HG03439 (cell line): ENCODE measurements at regions not wholly inside any gene's neighbourhood (a gene's known extent, or its start where the extent isn't known, plus 50 kb on each side); places are given as distances from the start of the nearest gene placed in this dataset.
"Not testable (repeated sequence)": the region's sequence is repeated elsewhere in the genome, so short reads cannot be mapped to it uniquely, and the experiment has no call there.

Experiments used
- ATAC-seq: cut with Tn5 transposase; IDR thresholded peaks from one replicate; pipeline ENCODE4 v1.9.1; 2021; ENCODE audit warnings: mild to moderate bottlenecking, moderate library complexity; ENCODE audit not compliant: unreplicated experiment

DNA sequence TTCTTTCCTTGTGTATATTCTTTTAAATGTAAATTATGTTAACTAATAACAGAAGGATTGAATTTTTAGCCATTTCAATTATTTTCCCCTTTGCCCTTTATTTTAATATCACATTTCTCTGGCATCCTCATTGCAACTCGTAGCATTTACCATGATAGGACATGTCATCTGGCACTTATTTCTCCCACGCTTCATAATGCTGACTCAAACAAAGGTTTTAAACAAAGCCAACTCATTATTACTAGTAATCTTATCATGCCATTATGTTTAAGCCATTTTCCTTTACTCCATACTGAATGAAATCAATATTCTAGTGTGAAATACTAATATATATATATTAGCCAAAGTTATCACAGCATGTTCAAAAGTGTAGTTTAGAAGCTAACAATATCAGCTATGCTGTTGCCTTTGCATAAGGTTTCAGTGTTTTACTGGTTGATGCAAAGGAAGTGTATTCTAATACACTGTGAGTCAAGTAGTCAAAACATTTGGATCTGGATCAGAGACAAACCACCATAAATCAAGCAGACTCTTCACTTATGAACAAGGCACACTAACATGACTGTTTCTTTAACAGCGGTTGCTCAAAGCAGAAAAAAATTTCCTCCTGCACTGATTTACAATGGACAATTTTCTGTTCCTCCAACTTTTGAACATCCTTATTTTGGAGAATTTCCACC is 281.6 kb downstream of the SLC7A11 start:
- ATAC-seq = no peak

DNA sequence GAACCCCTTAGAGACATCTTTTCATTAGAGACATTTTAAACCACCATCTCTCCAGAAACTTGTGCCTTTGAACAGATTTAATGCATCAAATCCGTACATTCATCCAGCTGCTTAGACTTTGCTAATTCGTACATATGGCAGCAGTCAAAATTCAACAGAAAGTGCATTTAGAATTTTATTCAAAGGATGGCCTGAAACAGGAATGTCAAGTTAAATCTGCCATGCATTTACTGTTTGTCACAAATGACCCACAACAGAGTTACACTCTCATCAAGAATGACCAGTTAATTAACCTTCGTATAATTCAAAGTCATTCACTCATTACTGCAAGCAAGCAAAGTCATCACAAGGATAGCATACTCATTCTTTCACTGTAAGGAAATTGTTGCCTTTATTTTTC is 284.3 kb downstream of the SLC7A11 start:
- ATAC-seq = no peak

DNA sequence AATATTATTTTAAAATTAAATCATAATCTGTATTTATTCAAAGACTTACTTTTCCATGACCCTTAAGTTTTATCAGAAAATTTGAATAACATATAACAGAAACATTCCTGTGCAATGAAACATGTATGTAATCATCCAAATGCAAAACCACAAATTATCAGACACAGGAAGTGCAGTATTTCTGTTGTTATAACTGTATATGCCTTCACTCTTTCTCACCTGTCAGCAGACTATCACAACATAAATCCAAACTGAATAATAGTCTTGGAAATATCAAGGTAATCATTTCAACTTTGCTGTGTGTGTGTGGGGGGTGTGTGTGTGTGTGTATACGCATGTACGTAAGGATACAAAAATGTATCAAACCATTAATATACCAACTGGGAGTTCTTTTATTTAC is 285.9 kb downstream of the SLC7A11 start:
- no peak for ATAC-seq

DNA sequence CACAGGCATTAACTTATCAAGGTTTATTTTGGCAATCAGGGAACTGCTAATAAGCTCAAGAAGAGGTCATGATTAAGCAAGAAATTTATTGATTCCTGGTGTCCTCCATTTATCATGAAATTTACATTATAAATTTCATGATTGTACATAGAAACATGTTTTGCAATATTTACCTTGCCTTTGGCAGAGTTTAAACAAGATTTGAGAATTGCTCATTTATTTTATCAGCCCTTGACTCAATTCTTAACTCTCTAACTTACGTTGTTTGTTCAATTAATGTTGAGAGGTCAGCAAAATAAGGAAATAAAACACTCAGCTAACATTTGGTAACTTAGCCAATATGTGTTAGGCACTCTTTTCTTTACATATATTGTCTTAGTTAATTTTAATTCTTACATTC is 286.6 kb downstream of the SLC7A11 start:
- ATAC-seq = no peak

DNA sequence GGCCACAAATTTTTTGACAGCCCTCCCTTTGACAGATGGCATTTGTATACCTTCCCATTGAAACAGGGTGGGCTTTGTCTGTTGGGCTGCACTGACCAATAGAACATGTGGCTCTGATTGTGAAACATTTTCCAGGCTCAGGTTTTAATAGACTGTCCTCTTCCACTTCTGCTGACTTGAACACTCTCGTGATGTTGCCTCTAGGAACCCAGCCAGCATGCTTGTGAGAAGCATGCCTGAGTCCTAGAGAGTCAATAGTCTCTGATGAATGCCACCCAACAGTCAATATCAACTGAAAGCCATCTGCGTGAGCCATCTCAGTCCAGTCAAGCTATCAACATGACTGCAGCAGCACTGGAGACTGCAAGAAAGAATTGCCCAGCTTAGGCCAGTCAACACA is 290.0 kb downstream of the SLC7A11 start:
- ATAC-seq = no peak

DNA sequence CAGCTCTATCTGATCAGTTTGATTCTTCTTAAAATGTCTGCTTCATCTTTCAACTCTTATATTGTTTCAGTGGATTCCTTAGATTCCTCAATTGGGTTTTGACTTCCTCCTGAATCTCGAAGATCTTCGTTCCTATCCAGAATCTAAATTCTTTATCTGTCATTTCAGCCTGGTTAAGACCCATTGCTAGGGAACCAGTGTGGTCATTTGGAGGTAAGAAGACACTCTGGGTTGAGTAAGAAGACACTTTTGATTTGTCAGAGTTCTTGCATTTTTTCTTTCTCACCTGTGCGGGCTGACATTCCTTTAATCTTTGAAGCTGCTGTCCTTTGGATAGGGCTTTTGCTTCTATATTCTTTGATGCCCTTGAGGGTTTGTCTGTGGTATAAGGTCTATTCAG is 291.9 kb downstream of the SLC7A11 start:
- ATAC-seq = no peak

DNA sequence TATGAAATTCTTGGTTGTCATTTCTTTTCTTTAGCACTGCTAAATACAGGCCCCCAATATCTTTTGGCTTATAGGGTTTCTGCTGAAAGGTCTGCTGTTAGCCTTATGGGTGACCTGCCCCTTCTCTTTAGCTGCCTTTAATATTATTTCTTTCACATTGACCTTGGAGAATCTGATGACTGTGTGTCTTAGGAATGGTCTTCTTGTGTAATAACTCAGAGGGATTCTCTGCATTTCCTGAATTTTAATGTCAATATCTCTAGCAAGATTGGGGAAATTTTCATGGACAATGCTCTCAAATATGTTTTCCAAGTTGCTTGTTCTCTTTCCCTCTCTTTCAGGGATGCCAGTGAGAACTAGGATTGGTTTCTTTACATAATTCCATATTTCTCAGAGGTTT is 292.4 kb downstream of the SLC7A11 start:
- ATAC-seq = no peak

DNA sequence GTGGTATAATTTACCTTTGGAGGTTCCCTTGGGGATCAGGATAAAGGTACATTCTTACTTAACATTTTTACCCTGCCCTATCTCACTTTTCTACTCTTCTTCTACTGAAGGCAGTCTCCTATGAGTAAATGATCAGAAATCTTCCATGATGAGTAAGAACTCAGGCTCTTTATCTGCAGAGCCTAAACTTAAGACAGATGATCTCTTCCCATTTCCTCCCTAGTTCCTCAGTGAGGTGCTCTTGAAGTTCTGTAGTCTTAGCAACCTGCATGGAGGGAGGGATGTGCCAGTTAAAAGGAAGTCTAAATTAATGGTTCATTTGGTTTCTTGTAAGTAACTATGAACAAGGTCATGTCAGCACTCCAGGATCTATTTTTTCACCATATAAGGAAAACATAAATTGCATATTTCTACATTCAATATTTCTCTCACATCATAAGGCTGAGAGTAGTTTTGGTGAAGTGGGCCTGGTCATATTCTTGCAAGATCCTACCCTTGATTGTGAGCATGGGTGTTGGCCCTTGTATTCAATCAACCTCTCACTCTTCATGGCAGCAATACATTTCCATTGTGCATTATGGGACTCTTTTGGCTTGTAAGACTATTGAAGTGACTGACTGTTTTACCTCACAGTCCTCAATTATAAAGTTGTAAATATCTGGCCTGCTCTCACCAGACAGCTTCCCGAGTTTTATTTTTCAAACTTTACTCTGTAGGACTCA is 295.5 kb downstream of the SLC7A11 start:
- no peak for ATAC-seq

DNA sequence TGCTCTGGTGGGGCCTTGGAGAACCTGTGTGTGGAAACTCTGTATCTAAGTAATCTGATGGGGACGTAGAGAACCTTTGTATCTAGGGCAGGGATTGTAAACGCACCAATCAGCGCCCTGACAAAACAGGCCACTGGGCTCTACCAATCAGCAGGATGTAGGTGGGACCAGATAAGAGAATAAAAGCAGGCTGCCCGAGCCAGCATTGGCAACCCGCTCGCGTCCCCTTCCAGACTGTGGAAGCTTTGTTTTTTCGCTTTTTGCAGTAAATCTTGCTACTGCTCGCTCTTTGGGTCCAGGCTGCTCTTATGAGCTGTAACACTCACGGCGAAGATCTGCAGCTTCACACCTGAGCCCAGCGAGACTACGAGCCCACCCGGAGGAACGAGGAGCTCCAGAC is 299.3 kb downstream of the SLC7A11 start:
- not testable (repeated sequence) for ATAC-seq

DNA sequence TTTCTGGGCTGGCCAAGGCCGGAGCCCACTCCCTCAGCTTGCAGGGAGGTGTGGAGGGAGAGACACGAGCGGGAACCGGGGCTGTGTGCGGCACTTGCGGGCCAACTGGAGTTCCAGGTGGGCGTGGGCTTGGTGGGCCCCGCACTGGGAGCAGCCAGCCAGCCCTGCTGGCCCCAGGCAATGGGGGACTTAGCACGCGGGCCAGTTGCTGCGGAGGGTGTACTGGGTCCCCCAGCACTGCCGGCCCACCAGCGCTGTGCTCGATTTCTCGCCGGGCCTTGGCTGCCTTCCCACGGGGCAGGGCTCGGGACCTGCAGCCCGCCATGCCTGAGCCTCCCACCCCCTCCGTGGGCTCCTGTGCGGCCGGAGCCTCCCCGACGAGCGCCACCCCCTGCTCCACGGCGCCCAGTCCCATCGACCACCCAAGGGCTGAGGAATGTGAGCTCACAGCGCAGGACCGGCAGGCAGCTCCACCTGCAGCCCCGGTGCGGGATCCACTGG is 300.1 kb downstream of the SLC7A11 start:
- not testable (repeated sequence) for ATAC-seq

DNA sequence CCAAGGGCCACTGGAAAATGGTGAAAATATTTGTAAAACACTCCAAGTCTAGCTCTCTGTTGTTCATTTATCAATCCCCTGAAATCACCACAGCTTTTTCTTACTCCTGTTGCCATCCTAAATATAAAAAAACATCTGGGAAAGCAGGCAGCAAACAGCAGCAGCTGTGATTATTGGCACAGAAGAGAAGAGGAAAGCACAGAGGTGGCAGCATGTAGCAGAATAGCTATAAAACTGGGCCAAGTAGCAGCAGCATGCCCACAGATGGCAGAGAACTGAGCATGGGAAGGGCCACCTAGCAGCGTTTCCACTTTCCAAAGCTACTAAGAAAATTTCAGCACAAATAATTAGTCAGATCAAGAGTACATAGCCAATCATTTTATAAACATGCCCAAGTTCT is 307.2 kb downstream of the SLC7A11 start:
- no peak for ATAC-seq

DNA sequence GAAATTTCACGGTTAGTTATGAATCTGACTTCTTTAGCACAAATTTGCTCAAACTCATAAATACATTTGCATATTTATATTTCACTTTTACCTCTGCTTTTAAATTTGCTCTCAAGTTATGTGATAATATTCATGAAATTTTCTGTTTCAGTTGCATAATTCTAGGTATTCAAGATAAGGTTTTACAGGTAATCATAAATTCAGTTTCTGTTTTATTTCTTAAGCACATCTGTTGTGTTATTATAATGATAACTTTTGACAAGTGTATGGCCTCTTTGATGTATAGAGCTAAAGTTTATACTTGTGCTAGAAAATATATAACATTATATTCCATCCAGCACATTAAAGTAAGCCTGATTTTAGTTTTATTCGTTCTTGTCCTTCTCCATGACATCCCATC is 308.1 kb downstream of the SLC7A11 start:
- ATAC-seq = no peak

DNA sequence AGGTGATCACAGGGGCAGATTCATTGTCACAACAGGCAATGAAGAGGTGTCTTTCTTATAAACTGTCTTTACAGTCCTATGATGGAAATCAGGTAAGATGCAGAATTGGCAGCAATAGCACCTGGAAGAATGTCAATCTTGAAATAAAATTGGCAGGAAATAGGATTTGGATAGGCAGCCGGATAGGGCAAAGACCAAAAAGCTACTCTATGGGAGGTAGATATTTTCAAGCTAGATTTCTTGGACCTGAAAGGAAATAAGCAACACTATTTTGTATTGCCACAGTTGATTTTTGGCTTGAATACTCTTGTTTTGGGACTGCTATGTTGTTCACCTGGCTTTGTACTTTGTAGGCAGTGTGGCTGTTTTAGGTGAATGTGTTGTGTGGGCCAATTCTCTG is 314.2 kb downstream of the SLC7A11 start:
- ATAC-seq = no peak

DNA sequence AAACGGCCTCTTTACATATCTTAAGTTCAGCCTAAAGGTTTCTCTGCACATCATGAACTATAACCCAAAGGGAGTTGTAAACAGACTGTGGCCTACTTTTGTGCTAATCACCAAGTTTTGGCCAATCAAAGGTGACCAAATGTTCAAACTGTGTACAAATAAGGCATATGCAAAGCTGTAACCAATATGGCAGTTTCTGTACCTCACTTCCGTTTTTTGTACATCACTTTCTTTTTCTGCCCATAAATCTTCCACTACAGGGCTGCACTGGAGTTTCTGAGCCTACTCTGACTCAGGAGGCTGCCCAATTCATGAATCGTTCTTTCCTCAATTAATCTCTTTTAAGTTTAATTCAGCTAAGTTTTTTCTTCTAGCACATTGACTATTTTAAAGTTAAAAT is 318.7 kb downstream of the SLC7A11 start:
- peak; percentile 66 for ATAC-seq

DNA sequence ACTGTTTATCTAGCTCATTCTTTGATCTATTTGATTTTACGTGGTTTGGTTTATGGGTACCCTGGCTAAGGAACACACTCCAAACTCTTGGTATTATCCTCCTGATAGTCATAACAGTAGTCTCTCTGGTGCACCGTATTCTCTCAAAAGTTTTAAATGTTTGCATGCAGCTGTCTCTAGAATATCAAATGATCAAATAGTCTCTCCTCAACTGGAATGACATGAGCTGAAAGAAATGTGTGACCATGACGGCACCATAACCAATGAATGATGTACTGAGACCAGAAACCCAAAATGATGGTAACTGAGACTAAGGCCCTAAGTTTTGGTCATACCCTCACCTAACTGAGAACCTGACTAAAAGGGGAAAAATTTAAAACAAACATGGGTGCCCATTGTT is 319.4 kb downstream of the SLC7A11 start:
- no peak for ATAC-seq

DNA sequence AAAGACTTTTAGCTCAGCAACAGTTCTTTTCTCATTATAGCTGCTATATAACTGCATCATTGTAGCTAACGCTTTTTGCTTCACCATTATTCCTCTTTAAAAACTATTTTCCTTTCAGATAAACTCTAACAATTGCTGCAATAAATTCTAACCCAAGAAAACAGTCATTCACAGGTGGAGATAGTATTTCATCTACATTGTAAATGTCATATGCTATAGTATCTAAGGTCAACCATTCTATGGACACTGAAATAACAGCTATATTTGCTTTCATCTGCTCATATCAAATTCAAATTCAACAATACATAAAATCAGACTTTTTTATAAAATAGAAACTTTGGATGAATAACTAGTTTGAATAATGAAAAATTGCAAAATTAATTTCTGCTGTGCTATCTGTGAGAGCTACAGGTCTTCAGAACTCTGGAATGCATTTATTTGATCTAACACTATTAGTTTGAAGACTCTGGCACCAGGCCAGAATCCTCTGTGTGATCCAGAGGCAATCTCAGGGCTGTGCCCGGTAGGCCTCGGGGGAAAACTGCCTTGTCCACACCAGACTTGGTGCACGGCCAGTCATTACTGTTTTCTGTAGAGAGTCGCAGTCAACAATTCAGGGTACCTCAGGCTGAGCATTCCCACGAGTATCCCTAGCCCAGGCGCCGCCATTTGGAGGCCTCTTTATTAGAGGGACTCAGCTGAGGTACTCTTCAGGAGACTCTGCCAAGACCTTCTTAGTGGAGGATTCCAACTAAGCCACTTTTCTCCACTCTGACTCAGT is 332.4 kb downstream of the SLC7A11 start:
- no peak for ATAC-seq

DNA sequence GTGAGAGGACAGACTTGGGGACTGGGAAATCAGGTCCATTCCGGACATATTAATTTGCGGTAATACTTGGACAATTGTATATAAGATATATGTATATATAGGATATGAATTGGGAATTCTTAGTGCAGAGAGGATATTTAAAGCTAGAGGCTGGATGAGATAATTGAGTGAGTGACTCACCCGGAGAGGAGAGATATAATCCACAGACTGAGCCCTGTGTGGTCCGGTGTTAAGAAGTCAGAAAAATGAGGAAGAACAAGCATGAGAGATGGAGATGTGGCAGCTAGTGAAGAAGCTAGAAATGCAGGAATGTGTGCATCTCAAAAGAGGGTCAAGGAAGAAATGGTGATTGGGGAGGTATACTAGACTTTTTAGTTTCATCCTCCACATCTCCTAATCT is 336.2 kb downstream of the SLC7A11 start:
- ATAC-seq = no peak

DNA sequence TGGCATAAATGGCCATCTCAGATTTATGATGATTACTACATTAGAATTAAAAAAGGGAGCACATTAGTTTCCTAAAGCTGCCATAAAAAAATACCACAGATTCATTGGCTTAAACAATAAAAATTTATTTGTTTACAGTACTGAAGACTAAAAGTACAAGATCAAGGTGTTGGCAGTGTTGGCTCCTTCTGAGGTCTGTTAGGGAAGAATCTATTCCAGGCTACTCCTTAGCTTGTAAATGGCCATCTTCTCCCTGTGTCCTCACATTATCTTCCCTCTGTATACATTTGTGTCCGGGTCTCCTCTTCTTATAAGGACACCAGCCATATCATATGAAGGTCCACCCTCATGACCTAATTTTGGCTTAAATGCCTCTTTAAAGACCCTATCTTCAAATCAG is 341.0 kb downstream of the SLC7A11 start:
- no peak for ATAC-seq

DNA sequence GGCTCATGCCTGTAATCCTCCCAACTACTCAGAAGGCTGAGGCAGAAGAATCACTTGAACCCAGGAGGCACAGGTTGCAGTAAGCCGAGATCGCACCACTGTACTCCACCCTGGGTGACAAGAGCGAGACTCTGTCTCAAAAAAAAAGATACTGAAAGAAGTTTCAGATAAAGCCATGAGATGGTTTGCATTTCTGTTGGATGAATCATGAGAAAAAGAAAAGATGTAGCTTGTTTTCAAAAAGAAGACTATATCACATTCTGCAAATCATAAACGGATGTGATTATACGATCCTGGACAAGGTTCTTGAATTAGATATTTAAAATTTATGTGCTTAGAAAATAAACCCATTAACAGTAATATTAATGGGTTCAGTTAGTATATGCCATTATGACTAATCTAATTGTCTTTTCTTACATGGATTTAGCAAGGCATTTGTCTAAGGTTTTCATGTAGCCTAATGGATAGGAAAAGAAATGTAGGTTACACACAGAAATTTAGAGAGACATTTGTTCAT is 345.9 kb downstream of the SLC7A11 start:
- ATAC-seq = no peak

DNA sequence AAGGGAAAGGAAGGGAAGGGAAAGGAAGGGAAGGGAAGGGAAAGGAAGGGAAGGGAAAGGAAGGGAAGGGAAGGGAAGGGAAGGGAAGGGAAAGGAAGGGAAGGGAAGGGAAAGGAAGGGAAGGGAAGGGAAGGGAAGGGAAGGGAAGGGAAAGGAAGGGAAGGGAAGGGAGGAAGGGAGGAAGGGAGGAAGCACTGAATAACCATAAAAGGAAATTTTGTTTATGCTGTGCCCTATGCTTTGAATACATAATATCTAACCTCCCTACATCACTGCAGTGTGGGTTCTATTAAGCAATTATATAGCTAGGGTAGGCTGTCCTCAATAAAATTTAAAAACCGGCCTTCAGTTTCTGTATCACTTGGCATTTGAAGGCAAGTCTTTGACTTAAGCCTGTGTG is 346.6 kb downstream of the SLC7A11 start:
- ATAC-seq = not testable (repeated sequence)

DNA sequence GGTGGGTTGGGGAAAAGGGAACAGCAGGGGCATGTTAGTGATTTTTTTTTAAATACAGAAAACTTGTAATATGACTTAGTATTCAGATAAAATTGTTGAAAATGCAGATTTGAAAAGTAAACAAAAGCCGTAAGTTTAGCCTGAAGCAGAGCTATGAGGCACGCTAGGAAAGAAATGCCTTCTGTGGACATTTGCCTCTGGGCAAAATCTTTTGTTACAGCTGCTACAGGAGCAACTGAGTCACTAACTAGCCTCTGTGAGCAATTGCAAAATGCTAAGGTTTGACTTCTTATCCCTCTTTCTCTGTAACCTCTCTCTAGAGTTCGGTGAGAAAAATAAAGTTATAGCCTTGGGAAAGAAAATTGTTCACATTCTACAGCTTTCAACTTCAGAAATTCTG is 350.0 kb downstream of the SLC7A11 start:
- no peak for ATAC-seq

DNA sequence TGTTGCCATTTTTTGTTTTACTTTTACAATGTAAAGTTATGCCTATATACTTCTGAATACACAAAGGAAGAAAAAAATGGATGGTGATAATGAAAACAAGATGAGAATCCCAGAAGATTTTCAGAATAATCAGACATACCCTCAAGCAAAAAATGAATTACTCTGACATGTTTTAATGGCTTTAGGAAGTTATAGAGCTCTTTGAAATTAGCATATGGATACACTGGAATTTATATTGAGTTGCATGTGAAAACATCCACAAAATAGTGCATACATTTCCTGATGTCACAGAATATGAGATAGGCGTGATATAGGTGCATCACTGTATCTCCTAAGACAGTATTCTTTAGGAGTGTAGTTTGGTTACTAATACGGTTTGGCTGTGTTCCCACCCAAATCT is 351.3 kb downstream of the SLC7A11 start:
- no peak for ATAC-seq
